IPS DF 6.9 (cell line): ENCODE measurements at regions not wholly inside any gene's neighbourhood (a gene's known extent, or its start where the extent isn't known, plus 50 kb on each side); places are given as distances from the start of the nearest gene placed in this dataset.
"Not testable (repeated sequence)": the region's sequence is repeated elsewhere in the genome, so short reads cannot be mapped to it uniquely, and the experiment has no call there.

ENCODE experiments used
- DNase-seq: peaks from one replicate; pipeline ENCODE4 v3.0.0-alpha.2; 2013; ENCODE audit warnings: low read depth, low spot score
- H3K27ac ChIP-seq: one replicate; pipeline ENCODE4 v1.5.1; 2013; ENCODE audit warnings: low read length, control low read depth
- H3K27me3 ChIP-seq: 2 replicates; pipeline ENCODE4 v1.6.1; 2013; ENCODE audit warnings: mild to moderate bottlenecking, low read length; ENCODE audit not compliant: control insufficient read depth, insufficient read depth
- H3K36me3 ChIP-seq: 2 replicates; pipeline ENCODE4 v1.6.1; 2013; ENCODE audit warnings: low read length; ENCODE audit not compliant: control insufficient read depth, insufficient read depth
- H3K4me1 ChIP-seq: 2 replicates; pipeline ENCODE4 v1.6.1; 2013; ENCODE audit warnings: low read length; ENCODE audit not compliant: control insufficient read depth, insufficient read depth
- H3K4me3 ChIP-seq: 2 replicates; pipeline ENCODE4 v1.5.1; 2013; ENCODE audit warnings: mild to moderate bottlenecking, low read length
- H3K9me3 ChIP-seq: 2 replicates; pipeline ENCODE4 v1.6.1; 2013; ENCODE audit warnings: low read length, inconsistent platforms; ENCODE audit not compliant: control insufficient read depth, insufficient read depth
- WGBS: extraction: QIAGEN DNeasy Blood & Tissue Kit; methylation state at CpG from one replicate; pipeline ENCODE4 v1.1.7; 2013; ENCODE audit warnings: mixed read lengths, missing lambda C conversion rate; ENCODE audit not compliant: insufficient read length, insufficient coverage; 5-methylcytosine and 5-hydroxymethylcytosine counted together

GRCh38 chr13:90645582-90645981 is 701.9 kb upstream of the MIR17HG start:
- no CpG with 5 or more reads among the region's 1 CpG for WGBS
- Histone ChIP-seq H3K9me3 (no peaks in the 10 kb centered on the region), H3K27me3 (no peaks in the 10 kb centered on the region), H3K36me3 (no peaks in the 10 kb centered on the region), H3K27ac (no peak overlapping the region), H3K4me3 (no peak overlapping the region), H3K4me1 (no peaks in the 10 kb centered on the region)
- DNase-seq, result no peak

- H3K27ac ChIP-seq, result no peak overlapping the region
- H3K4me1 ChIP-seq, result no peaks in the 10 kb centered on the region
- H3K9me3 ChIP-seq, result no peaks in the 10 kb centered on the region
- DNase-seq, result no peak
- no peaks in the 10 kb centered on the region for H3K27me3 ChIP-seq
- no peaks in the 10 kb centered on the region for H3K36me3 ChIP-seq
- H3K4me3 ChIP-seq, result no peak overlapping the region
Observed at GRCh38 chr13:90648497-90648896, 699.0 kb upstream of the MIR17HG start.

GRCh38 chr13:90652036-90652435 is 695.5 kb upstream of the MIR17HG start:
- Histone ChIP-seq H3K4me3 (no peak overlapping the region), H3K4me1 (no peaks in the 10 kb centered on the region), H3K27me3 (no peaks in the 10 kb centered on the region), H3K27ac (no peak overlapping the region), H3K36me3 (no peaks in the 10 kb centered on the region), H3K9me3 (no peaks in the 10 kb centered on the region)
- no peak for DNase-seq

- no CpG with 5 or more reads among the region's 1 CpG for WGBS
- DNase-seq, result no peak
- no peak overlapping the region for H3K4me3 ChIP-seq
- no peaks in the 10 kb centered on the region for H3K36me3 ChIP-seq
- no peak overlapping the region for H3K27ac ChIP-seq
- H3K4me1 ChIP-seq, result no peaks in the 10 kb centered on the region
- no peaks in the 10 kb centered on the region for H3K27me3 ChIP-seq
- no peaks in the 10 kb centered on the region for H3K9me3 ChIP-seq
Observed at GRCh38 chr13:90654970-90655369, 692.5 kb upstream of the MIR17HG start.

- not testable (repeated sequence) for H3K36me3 ChIP-seq, H3K27ac ChIP-seq, DNase-seq, H3K4me1 ChIP-seq, H3K9me3 ChIP-seq, H3K4me3 ChIP-seq, H3K27me3 ChIP-seq
- no CpG with 5 or more reads among the region's 14 CpGs for WGBS
Observed at GRCh38 chr13:90664200-90664599, 683.3 kb upstream of the MIR17HG start.

- DNase-seq, result no peak
- Histone ChIP-seq H3K27me3 (no peaks in the 10 kb centered on the region), H3K4me1 (no peaks in the 10 kb centered on the region), H3K36me3 (no peaks in the 10 kb centered on the region), H3K27ac (no peak overlapping the region), H3K4me3 (no peak overlapping the region), H3K9me3 (no peaks in the 10 kb centered on the region)
- no CpG with 5 or more reads among the region's 1 CpG for WGBS
Observed at GRCh38 chr13:90673746-90674145, 673.7 kb upstream of the MIR17HG start.

GRCh38 chr13:90675129-90675528 is 672.4 kb upstream of the MIR17HG start:
- H3K27ac ChIP-seq, result no peak overlapping the region
- no peak for DNase-seq
- no peaks in the 10 kb centered on the region for H3K9me3 ChIP-seq
- H3K36me3 ChIP-seq, result no peaks in the 10 kb centered on the region
- WGBS, result no CpG with 5 or more reads among the region's 2 CpGs
- H3K4me3 ChIP-seq, result no peak overlapping the region
- no peaks in the 10 kb centered on the region for H3K4me1 ChIP-seq
- no peaks in the 10 kb centered on the region for H3K27me3 ChIP-seq

GRCh38 chr13:90680826-90681225 is 666.7 kb upstream of the MIR17HG start:
- no peaks in the 10 kb centered on the region for H3K4me1 ChIP-seq
- DNase-seq, result no peak
- WGBS, result no CpG with 5 or more reads among the region's 3 CpGs

GRCh38 chr13:90683711-90684131 is 663.8 kb upstream of the MIR17HG start:
- H3K4me3 ChIP-seq, result no peak overlapping the region
- H3K9me3 ChIP-seq, result no peaks in the 10 kb centered on the region
- no peak overlapping the region for H3K27ac ChIP-seq
- no peaks in the 10 kb centered on the region for H3K36me3 ChIP-seq
- H3K27me3 ChIP-seq, result no peaks in the 10 kb centered on the region
- no CpG with 5 or more reads among the region's 6 CpGs for WGBS
- no peak for DNase-seq
- H3K4me1 ChIP-seq, result no peaks in the 10 kb centered on the region

More at GRCh38 chr13:90680826-90681225, 666.7 kb upstream of the MIR17HG start:
- Histone ChIP-seq H3K4me3 (no peak overlapping the region), H3K27ac (no peak overlapping the region), H3K27me3 (no peaks in the 10 kb centered on the region), H3K9me3 (no peaks in the 10 kb centered on the region), H3K36me3 (no peaks in the 10 kb centered on the region)

GRCh38 chr13:90686442-90686841 is 661.0 kb upstream of the MIR17HG start:
- Histone ChIP-seq H3K4me3 (no peak overlapping the region), H3K9me3 (no peaks in the 10 kb centered on the region), H3K27me3 (no peaks in the 10 kb centered on the region), H3K4me1 (no peaks in the 10 kb centered on the region), H3K27ac (no peak overlapping the region), H3K36me3 (no peaks in the 10 kb centered on the region)
- DNase-seq, result no peak
- no CpG with 5 or more reads among the region's 3 CpGs for WGBS

GRCh38 chr13:90689111-90689510 is 658.4 kb upstream of the MIR17HG start:
- no peaks in the 10 kb centered on the region for H3K27me3 ChIP-seq
- H3K36me3 ChIP-seq, result no peaks in the 10 kb centered on the region
- no peak for DNase-seq
- H3K27ac ChIP-seq, result no peak overlapping the region
- H3K4me1 ChIP-seq, result no peaks in the 10 kb centered on the region
- no peaks in the 10 kb centered on the region for H3K9me3 ChIP-seq
- H3K4me3 ChIP-seq, result no peak overlapping the region
- no CpG with 5 or more reads among the region's 3 CpGs for WGBS
